Mammary epithelial cell (primary cell): ENCODE measurements at regions not wholly inside any gene's neighbourhood (a gene's known extent, or its start where the extent isn't known, plus 50 kb on each side); places are given as distances from the start of the nearest gene placed in this dataset.

ENCODE experiments used
- CTCF ChIP-seq, 2 donors: IDR thresholded peaks in 1 of 2; conservative IDR thresholded peaks in 1 of 2; 2 replicates each; pipeline ENCODE4 v1.5.1; 2011 to 2012; ENCODE audit warnings: inconsistent platforms in 2 of 2, low read length in 2 of 2, mild to moderate bottlenecking in 2 of 2, control low read depth in 1 of 2, low read depth in 1 of 2; ENCODE audit not compliant: insufficient read depth in 1 of 2; ENCODE audit errors: extremely low read depth in 1 of 2
- EZH2 ChIP-seq: IDR thresholded peaks from 2 replicates; pipeline ENCODE4 v1.6.1; 2012; ENCODE audit warnings: low read length, inconsistent platforms, borderline replicate concordance

DNA sequence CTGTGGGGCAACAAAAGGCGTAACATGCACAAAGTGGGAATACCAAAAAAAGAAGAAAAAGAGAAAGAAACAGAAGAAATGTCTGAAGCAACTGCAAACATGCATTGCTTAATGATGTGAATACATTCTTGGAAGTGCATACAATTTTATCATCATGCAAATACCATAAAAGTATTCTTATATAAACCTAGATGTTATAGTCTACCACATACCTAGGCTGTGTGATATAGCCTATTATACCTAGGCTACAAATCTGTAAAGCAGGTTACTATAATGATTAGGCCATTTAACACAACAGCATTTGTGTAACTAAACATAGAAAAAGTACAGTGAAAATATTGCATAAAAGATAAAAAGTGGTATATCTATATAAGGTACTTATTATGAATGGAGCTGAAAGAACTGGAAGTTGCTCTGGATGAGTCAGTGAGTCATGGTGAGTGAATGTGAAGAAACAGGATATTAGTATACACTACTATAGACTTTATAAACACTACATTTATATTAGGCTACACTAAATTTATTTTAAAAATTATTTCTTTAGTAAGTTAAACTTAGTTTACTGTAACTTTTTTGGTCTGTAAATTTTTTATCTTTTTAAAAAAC is 319.4 kb upstream of the KCNH7 start:
- TF ChIP-seq CTCF (conservative IDR thresholded peaks at IDR 0.05 in 1 of 2, IDR thresholded peaks at IDR 0.05 in 1 of 2; ENCODE audit: extremely low read depth in 1 of 2, insufficient read depth in 1 of 2, low read depth in 1 of 2, low read length in 2 of 2) (no peak), EZH2 (no peak)
